PC-3 (cell line): ENCODE measurements at regions not wholly inside any gene's neighbourhood (a gene's known extent, or its start where the extent isn't known, plus 50 kb on each side); places are given as distances from the start of the nearest gene placed in this dataset.

Experiments used
- EZH2 ChIP-seq: fragments of 300-600 bp; sonication (generic); IDR thresholded peaks from one replicate; pipeline ENCODE4 v1.6.1; 2017; ENCODE audit warnings: antibody characterized with exemption, mild to moderate bottlenecking, low read length; ENCODE audit not compliant: unreplicated experiment
- EZH2phosphoT487 ChIP-seq: fragments of 300-600 bp; sonication (generic); IDR thresholded peaks from 2 replicates; pipeline ENCODE4 v1.6.1; 2018; ENCODE audit warnings: mild to moderate bottlenecking, antibody characterized with exemption, low read length, borderline replicate concordance
- TF ChIP-seq, protein P1 (sequence below): fragments of 300-600 bp; sonication (generic); conservative IDR thresholded peaks from 2 replicates; pipeline ENCODE4 v1.5.1; 2017; ENCODE audit warnings: antibody characterized with exemption, low read depth, mild to moderate bottlenecking, low read length

DNA sequence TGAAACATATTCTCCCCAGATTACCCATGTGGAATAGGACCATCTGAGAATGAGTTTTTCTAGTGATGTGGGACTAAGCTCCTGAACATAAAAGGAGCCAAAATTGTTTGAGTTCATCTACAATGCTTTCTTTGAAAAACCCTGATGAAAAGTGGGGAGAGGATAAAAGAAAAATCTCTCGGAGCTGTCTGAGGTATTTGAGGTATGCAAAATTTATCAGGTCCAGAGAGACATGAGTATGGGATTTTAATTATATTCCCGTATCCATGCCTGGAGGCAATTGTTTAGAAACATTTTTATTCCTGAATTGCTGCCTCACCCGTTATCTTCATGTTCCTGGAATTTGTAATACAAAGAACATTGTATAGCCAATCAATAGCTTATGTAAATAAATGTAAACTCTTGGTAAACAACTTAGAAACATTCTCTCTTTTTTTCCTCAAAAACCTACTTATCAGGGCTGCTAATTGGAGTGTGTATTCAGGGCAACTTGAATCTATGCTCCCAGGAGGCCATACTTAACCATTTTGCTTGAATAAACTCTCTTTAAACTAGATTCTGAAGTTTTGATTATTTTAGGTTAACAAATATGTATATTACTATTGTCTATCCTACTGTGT is 109.3 kb upstream of the OLFM3 start:
- TF ChIP-seq, protein P1, sequence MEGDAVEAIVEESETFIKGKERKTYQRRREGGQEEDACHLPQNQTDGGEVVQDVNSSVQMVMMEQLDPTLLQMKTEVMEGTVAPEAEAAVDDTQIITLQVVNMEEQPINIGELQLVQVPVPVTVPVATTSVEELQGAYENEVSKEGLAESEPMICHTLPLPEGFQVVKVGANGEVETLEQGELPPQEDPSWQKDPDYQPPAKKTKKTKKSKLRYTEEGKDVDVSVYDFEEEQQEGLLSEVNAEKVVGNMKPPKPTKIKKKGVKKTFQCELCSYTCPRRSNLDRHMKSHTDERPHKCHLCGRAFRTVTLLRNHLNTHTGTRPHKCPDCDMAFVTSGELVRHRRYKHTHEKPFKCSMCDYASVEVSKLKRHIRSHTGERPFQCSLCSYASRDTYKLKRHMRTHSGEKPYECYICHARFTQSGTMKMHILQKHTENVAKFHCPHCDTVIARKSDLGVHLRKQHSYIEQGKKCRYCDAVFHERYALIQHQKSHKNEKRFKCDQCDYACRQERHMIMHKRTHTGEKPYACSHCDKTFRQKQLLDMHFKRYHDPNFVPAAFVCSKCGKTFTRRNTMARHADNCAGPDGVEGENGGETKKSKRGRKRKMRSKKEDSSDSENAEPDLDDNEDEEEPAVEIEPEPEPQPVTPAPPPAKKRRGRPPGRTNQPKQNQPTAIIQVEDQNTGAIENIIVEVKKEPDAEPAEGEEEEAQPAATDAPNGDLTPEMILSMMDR, result no peak
- TF ChIP-seq EZH2, result no peak
- TF ChIP-seq EZH2phosphoT487, result no peak
